ENCODE measurements at regions not wholly inside any gene's neighbourhood (a gene's known extent, or its start where the extent isn't known, plus 50 kb on each side); places are given as distances from the start of the nearest gene placed in this dataset.

DNA sequence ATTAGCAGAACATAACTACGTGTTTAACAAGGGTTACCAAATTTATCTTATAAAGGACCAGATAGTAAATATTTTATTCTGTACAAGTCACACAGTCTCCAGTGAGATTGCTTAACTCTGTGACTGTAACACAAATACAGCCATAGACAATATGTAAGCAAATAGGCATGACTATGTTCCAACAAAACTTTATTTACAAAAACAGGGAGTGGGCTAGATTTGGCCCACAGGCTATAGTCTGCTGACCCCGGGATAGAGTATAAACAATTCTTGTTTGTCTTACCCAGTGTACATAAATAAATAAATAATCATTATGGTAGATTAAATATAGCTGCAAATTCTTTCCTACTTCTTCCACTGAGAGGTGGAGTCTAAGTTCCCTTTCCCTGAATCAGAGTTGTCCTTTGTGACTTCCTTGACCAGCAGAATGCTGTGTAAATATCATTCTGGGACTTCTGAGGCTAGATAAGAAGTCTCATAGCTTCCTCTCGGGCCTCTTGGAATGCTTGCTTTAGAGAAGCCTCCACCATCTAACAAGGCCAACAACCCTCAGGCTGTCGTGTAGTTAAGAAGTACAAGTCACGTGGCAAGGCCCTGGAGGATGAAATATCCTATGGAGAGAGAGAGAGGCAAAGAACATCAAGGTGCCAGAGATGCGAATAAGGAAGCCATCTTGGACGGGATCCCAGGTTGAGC lies 59.1 kb upstream of the TMEM244 start:
- no peak for DNase-seq (ENCODE audit: low read depth in 2 of 2)

DNA sequence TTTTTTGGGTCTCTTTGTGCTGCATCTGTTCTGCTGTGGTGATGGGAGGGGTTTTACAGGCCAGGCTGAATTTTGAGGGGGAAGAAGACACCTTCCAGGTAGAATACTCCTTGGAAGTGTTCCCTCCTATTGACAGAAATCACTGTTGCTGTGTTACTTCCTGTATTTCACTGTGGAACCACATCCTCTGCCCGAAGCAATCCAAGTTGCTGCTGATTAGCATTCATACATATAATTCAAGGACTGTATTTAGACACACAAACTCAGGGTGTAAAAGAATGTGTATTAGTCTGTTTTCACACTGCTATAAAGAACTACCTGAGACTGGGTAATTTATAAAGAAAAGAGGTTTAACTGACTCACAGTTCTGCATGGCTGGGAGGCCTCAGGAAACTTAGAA lies 50.6 kb upstream of the TMEM244 start:
- DNase-seq (ENCODE audit: low read depth in 2 of 2), result no peak
